H9 (cell line): ENCODE measurements at regions not wholly inside any gene's neighbourhood (a gene's known extent, or its start where the extent isn't known, plus 50 kb on each side); places are given as distances from the start of the nearest gene placed in this dataset.

Experiments
- DNase-seq: peaks from one replicate; pipeline ENCODE4 v3.0.0-alpha.2; 2017
- H2AFZ ChIP-seq: one replicate; pipeline ENCODE4 v1.6.1; 2013; ENCODE audit warnings: mild to moderate bottlenecking, low read length, control low read depth, moderate library complexity
- H2AK5ac ChIP-seq: 2 replicates; pipeline ENCODE4 v1.6.1; 2013; ENCODE audit warnings: low read length, control low read depth, mixed read lengths; ENCODE audit not compliant: insufficient read length
- H2BK120ac ChIP-seq: one replicate; pipeline ENCODE4 v1.6.1; 2013; ENCODE audit warnings: low read depth, mild to moderate bottlenecking, low read length, control low read depth, inconsistent platforms; ENCODE audit not compliant: poor library complexity, severe bottlenecking
- H2BK12ac ChIP-seq: 2 replicates; pipeline ENCODE4 v1.6.1; 2013; ENCODE audit warnings: low read length, control low read depth, mixed read lengths, low read depth; ENCODE audit not compliant: insufficient read length
- H2BK15ac ChIP-seq: 2 replicates; pipeline ENCODE4 v1.6.1; 2013; ENCODE audit warnings: low read depth, low read length, control low read depth
- H2BK20ac ChIP-seq: one replicate; pipeline ENCODE4 v1.6.1; 2013; ENCODE audit warnings: low read depth, mild to moderate bottlenecking, low read length, control low read depth, inconsistent platforms; ENCODE audit not compliant: poor library complexity, severe bottlenecking
- H2BK5ac ChIP-seq: 2 replicates; pipeline ENCODE4 v1.6.1; 2013; ENCODE audit warnings: low read length, control low read depth, mixed read lengths; ENCODE audit not compliant: insufficient read length
- H3K14ac ChIP-seq: 2 replicates; pipeline ENCODE4 v1.6.1; 2013; ENCODE audit warnings: low read length, control low read depth; ENCODE audit not compliant: insufficient read depth
- H3K18ac ChIP-seq: 2 replicates; pipeline ENCODE4 v1.6.1; 2013; ENCODE audit warnings: low read depth, mild to moderate bottlenecking, mixed read lengths, low read length, control low read depth; ENCODE audit not compliant: insufficient read length
- H3K23ac ChIP-seq: 2 replicates; pipeline ENCODE4 v1.6.1; 2013; ENCODE audit warnings: low read length, control low read depth, mixed read lengths, low read depth; ENCODE audit not compliant: insufficient read length
- H3K23me2 ChIP-seq: 2 replicates; pipeline ENCODE4 v1.6.1; 2013; ENCODE audit warnings: low read depth, mild to moderate bottlenecking, mixed read lengths, low read length, control low read depth; ENCODE audit not compliant: insufficient read length, poor library complexity, severe bottlenecking
- H3K27ac ChIP-seq: 2 replicates; pipeline ENCODE4 v1.5.1; 2013; ENCODE audit warnings: low read length, control low read depth, mixed read lengths, low read depth; ENCODE audit not compliant: insufficient read length
- H3K27me3 ChIP-seq: 2 replicates; pipeline ENCODE4 v1.6.1; 2013; ENCODE audit warnings: low read length, control low read depth, inconsistent platforms; ENCODE audit not compliant: insufficient read depth
- H3K4ac ChIP-seq: 2 replicates; pipeline ENCODE4 v1.6.1; 2013; ENCODE audit warnings: low read depth, mild to moderate bottlenecking, control low read depth, inconsistent platforms, low read length, moderate library complexity
- H3K4me1 ChIP-seq: 2 replicates; pipeline ENCODE4 v1.6.1; 2013; ENCODE audit warnings: low read length, control low read depth, inconsistent platforms; ENCODE audit not compliant: insufficient read depth
- H3K4me2 ChIP-seq: 2 replicates; pipeline ENCODE4 v1.6.1; 2013; ENCODE audit warnings: low read length, control low read depth, mixed read lengths; ENCODE audit not compliant: insufficient read length, insufficient read depth
- H3K56ac ChIP-seq: 2 replicates; pipeline ENCODE4 v1.6.1; 2013; ENCODE audit warnings: low read depth, mild to moderate bottlenecking, mixed read lengths, low read length, control low read depth; ENCODE audit not compliant: insufficient read length
- H3K79me1 ChIP-seq: 2 replicates; pipeline ENCODE4 v1.6.1; 2013; ENCODE audit warnings: low read depth, mild to moderate bottlenecking, moderate library complexity, low read length, control low read depth, inconsistent platforms; ENCODE audit not compliant: insufficient read depth, poor library complexity, severe bottlenecking
- H3K79me2 ChIP-seq: 2 replicates; pipeline ENCODE4 v1.6.1; 2013; ENCODE audit warnings: low read length, control low read depth, inconsistent platforms; ENCODE audit not compliant: insufficient read depth
- H3K9ac ChIP-seq: 2 replicates; pipeline ENCODE4 v1.6.1; 2013; ENCODE audit warnings: low read length, control low read depth, mixed read lengths; ENCODE audit not compliant: insufficient read length; ENCODE audit errors: extremely low read depth
- H3K9me3 ChIP-seq: one replicate; pipeline ENCODE4 v1.6.1; 2013; ENCODE audit warnings: low read depth, low read length, inconsistent platforms; ENCODE audit not compliant: control insufficient read depth
- H3T11ph ChIP-seq: one replicate; pipeline ENCODE4 v1.6.1; 2013; ENCODE audit warnings: mild to moderate bottlenecking, low read length, control low read depth, inconsistent platforms
- H4K20me1 ChIP-seq: one replicate; pipeline ENCODE4 v1.6.1; 2013; ENCODE audit not compliant: control insufficient read depth, insufficient read length, insufficient read depth
- H4K5ac ChIP-seq: 2 replicates; pipeline ENCODE4 v1.6.1; 2013; ENCODE audit warnings: low read depth, mild to moderate bottlenecking, mixed read lengths, low read length, control low read depth; ENCODE audit not compliant: insufficient read length
- H4K8ac ChIP-seq: replicated peaks from 2 replicates; pipeline ENCODE4 v1.6.1; 2013; ENCODE audit warnings: low read length, control low read depth, mixed read lengths, low read depth; ENCODE audit not compliant: insufficient read length
- H4K91ac ChIP-seq: 2 replicates; pipeline ENCODE4 v1.6.1; 2013; ENCODE audit warnings: low read depth, mild to moderate bottlenecking, moderate library complexity, mixed read lengths, low read length, control low read depth; ENCODE audit not compliant: insufficient read length
- H3K27ac Mint-ChIP-seq, 3 experiments: 2 replicates in 2 of 3; 3 replicates in 1 of 3; pipeline ENCODE4 v1.8.0; 2020 to 2021; ENCODE audit warnings: mixed read lengths in 3 of 3, mild to moderate bottlenecking in 1 of 3, moderate library complexity in 1 of 3
- H3K27me3 Mint-ChIP-seq: 2 replicates; pipeline ENCODE4 v1.8.0; 2021; ENCODE audit warnings: low read depth, mild to moderate bottlenecking, moderate library complexity, mixed read lengths
- H3K36me3 Mint-ChIP-seq, 3 experiments: 2 replicates in 2 of 3; 3 replicates in 1 of 3; pipeline ENCODE4 v1.8.0; 2020 to 2021; ENCODE audit warnings: low read depth in 3 of 3, mixed read lengths in 3 of 3; ENCODE audit not compliant: insufficient read depth in 1 of 3
- H3K4me1 Mint-ChIP-seq, 2 experiments: 2 replicates each; pipeline ENCODE4 v1.8.0; 2020; ENCODE audit warnings: mixed read lengths in 2 of 2
- H3K4me3 Mint-ChIP-seq, 2 experiments: 2 replicates in 1 of 2; 3 replicates in 1 of 2; pipeline ENCODE4 v1.8.0; 2020 to 2021; ENCODE audit warnings: mild to moderate bottlenecking in 2 of 2, mixed read lengths in 2 of 2, moderate library complexity in 1 of 2
- H3K9me3 Mint-ChIP-seq, 2 experiments: 2 replicates in 1 of 2; 3 replicates in 1 of 2; pipeline ENCODE4 v1.8.0; 2020; ENCODE audit warnings: mild to moderate bottlenecking in 2 of 2, mixed read lengths in 2 of 2, moderate library complexity in 1 of 2
- CTCF ChIP-seq: fragments of 200-600 bp; sonication (generic); conservative IDR thresholded peaks from 3 replicates; pipeline ENCODE4 v1.8.0; 2021; ENCODE audit warnings: antibody characterized with exemption, mild to moderate bottlenecking
- WGBS: extraction: QIAGEN DNeasy Blood & Tissue Kit; methylation state at CpG from one replicate; pipeline ENCODE4 v1.1.7; 2013; ENCODE audit warnings: missing lambda C conversion rate, low lambda C conversion rate, mixed read lengths; ENCODE audit not compliant: insufficient read length; ENCODE audit errors: extremely low coverage; 5-methylcytosine and 5-hydroxymethylcytosine counted together

GRCh38 chr1:219359126-219359525, 185.4 kb downstream of the LYPLAL1 start:
- Histone ChIP-seq H2BK5ac (no peak overlapping the region), H3K27ac (no peak overlapping the region), H3K9ac (no peak overlapping the region), H3K56ac (no peak overlapping the region), H2BK12ac (no peak overlapping the region), H4K8ac (no peak overlapping the region), H3K4me1 (no peaks in the 10 kb centered on the region), H3K79me2 (no peaks in the 10 kb centered on the region), H3K4ac (no peak overlapping the region), H2BK15ac (no peak overlapping the region), H2BK20ac (no peak overlapping the region), H3K4me2 (no peak overlapping the region), H3K23me2 (no peaks in the 10 kb centered on the region), H4K5ac (no peak overlapping the region), H3K23ac (no peak overlapping the region), H2BK120ac (no peak overlapping the region), H3K79me1 (no peaks in the 10 kb centered on the region), H3K27me3 (no peaks in the 10 kb centered on the region), H4K91ac (no peak overlapping the region), H3K18ac (no peak overlapping the region), H2AK5ac (no peak overlapping the region), H3T11ph (no peak overlapping the region), H3K14ac (no peak overlapping the region), H3K9me3 (no peaks in the 10 kb centered on the region), H2AFZ (no peak overlapping the region), H4K20me1 (no peaks in the 10 kb centered on the region)
- Mint-ChIP-seq H3K27ac (no peak overlapping the region; a peak in 1 of 7 replicates), H3K4me1 (no peaks in the 10 kb centered on the region), H3K9me3 (no peaks in the 10 kb centered on the region), H3K27me3 (no peaks in the 10 kb centered on the region), H3K4me3 (no peak overlapping the region), H3K36me3 (no peaks in the 10 kb centered on the region)
- DNase-seq: no peak
- no peak for TF ChIP-seq CTCF
- no CpG with 5 or more reads among the region's 2 CpGs for WGBS
